Globus pallidus (tissue), 1 donor: ENCODE measurements at regions not wholly inside any gene's neighbourhood (a gene's known extent, or its start where the extent isn't known, plus 50 kb on each side); places are given as distances from the start of the nearest gene placed in this dataset.
"Not testable (repeated sequence)": the region's sequence is repeated elsewhere in the genome, so short reads cannot be mapped to it uniquely, and the experiment has no call there.

Experiments
- DNase-seq: peaks from one replicate; pipeline ENCODE4 v3.0.0-alpha.2; 2015; ENCODE audit warnings: low spot score

DNA sequence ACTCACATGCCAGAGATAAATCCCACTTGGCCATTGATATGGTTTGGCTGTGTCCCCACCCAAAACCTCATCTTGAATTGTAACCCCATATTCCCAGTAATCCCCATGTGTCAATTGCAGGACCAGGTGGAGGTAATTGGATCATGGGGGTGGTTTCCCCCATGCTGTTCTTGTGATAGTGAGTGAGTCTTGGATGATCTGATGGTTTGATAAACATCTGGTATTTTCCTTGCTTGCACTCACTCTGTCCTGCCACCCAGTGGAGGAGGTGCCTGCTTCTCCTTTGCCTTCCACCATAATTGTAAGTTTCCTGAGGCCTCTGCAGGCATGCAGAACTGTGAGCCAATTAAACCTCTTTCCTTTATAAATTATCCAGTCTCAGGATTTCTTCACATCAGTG is 50.4 kb upstream of the B3GAT2 start:
- not testable (repeated sequence) for DNase-seq

DNA sequence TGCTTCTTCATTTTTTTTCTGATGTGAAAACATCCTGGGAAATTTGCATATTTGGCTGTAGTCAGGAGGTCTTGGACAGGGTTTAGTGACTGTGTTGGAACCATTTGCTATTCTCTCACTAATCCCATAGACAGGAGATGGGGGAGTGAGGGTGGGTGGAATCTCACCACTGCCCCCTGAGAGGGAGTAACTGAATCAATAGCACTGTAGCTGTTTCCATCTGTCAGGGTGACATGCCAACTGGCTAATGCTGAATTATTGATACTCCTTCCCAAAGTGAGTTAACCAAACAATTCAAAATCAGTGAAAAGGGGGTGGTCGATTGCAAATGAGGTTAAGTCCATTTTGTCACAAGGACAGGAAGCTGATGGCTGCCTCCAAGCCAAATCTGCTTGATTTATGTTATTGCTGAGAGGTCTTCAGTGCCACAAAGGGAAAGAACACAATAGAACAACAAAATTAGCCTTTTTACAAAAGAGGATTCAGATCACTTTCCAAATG is 55.1 kb upstream of the B3GAT2 start:
- DNase-seq: no peak

DNA sequence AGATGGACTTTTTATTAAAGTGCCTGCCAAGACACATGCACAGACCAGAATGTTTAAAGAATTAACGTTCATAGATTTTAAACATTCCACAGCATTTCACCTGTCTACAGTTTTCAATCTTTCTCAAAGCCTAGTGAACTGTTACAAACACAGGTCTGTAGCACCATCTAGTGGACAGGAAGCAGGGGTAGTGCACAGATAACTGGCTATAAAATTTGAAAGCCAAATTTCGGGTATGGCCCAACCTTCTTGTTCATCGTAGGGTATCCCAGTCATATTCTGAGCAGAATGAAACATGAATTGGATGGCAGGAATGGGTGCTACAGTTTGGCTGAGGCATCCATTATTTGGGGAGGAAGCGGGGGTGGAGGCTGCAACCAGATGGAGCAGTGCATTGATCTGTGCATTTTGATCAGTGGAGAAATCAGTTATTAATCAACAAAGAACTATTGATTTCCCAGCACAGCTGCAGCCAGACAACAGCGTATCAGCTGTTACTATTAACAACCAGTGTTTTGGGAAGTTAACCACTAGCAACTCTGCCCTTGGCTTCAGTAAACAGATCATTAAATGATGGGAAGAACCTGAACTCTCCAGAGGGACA is 56.1 kb upstream of the B3GAT2 start:
- DNase-seq: peak; percentile 51

DNA sequence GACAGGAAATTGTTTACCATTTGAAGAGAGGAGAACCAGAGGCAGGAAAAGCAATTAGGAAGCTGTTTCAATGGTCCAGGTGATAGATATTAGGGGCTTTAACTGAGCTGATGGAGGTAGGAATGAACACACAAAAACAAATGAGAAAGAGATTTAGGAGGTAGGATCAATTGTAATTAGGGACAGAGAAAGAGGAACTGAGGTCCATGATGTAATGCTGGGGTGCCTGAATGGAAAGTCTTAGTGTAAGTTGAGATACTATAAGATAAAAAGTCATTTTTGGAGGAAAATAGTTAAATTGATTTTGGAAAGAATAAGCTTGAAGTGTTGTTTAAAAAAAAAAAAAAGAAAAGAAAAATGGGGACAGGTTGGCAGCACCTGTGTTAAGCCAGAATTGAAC is 58.5 kb upstream of the B3GAT2 start:
- DNase-seq: no peak

DNA sequence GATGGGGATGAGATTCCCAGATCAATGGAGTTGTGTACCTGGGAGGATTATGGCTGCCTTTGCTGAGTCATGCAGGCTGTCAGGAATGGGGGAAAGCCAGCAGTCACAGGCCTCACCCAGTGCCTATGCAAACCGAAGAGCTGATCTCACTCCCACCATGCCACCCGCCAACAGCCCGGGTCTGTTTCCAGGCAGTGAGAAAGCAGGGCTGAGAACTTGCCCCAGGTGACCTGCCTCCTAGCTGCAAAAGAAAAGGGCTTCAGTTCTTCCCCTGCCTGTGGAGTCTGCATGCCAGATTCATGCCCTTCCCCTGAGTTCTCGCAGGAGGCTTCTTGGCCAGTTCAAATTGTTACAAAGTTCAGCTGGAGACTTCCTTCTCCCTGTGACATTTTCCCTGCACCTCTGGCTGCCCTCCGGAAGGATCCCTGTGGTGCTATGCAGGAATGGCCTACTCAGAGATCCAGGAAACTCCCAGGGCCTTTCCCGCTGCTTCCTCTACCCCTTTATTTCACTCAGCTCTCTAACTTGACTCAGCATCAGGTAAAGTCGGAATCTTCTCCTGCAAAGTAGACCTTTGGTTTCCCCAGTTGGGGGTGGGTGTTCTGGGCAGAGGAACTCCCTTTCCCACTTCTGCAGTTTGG is 71.5 kb upstream of the B3GAT2 start:
- peak; percentile 71 for DNase-seq

DNA sequence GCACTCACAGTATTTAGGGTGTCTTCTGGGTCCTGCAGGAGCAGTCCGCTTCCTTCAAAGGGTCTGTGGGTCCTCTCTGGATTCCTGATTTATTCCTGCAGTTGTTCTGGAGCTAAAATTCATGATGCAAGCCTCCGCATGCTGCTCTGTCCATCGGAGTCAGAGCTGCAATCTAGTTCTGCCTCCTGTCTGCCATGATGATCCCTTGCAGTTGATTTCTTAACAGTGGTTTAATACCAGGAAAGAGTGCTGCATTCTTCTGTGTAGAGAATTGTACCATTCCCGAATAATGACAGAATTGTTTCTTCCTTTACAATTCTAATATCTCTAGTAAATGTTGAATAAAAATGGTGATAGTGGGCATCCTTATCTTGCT is 72.0 kb upstream of the B3GAT2 start:
- no peak for DNase-seq

DNA sequence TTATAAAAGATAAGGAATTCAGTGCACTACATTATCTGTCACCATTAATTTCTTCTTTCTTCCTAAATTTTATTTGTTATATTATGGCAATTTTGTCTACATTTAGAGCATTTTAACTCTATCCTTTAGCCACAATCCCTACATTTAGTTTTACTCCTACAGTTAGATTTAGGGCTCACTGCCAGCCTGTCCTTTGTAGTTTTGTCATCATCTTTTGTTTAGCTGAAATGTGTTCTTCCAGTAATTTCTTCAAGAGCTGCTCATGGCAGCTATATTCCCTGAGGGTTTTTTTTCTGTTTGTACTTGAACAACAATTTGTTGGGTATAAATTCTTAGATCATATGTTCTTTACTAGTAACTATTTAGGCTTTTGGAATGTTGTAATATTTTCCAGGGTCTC is 72.7 kb upstream of the B3GAT2 start:
- no peak for DNase-seq

DNA sequence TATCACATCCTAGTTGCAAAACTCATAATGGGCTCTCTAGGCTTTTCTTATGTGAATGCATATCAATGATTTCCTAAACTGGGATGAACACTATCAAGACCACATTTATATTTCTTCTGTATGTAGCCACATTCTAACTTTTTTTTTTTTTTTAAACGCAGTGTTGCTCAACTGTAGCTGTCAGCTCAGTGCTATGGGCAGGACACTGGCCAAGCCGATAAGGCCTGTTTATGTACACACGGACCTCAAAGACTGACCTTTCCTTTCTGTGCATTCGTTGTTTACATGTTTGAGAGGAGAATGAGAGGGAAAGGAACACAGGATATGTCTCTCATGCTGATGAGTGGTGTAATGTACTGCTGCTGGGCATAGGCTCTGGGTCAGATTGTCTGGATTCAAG is 75.1 kb upstream of the B3GAT2 start:
- DNase-seq: no peak

DNA sequence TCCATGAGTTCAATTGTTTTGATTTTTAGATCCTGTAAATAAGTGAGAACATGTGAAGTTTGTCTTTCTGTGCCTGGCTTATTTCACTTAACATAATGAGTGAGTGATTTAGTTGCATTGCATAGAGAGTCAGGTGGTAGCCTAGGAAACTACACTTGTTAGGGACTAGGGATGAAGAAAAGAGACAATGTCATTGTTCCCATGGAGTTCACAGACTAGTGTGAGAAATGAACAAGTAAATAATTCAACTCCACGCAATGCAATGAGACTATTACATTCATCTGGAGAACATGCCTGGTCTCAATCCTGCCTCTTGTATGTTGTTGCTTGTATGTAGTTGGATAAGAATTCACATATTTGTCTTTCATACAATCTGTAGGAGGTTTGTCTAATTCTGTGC is 76.3 kb upstream of the B3GAT2 start:
- no peak for DNase-seq

DNA sequence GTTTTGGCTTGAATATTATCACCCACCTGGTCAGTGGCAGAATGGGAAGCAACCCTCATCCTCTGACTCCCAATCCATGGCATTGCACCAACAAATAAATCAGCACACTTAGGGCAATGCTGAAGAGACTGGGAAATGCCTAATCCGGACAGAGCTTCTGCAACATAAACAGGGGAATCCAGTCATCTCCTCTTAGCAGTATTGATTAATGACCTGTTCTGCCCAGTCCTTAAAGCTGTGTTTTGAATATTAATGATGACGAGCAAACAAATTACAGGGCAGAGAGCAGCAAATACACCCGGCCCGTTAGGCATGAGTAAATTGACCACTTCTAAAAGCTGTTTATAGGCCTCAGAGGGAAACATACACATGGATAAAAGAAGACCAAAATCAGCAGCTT is 77.0 kb upstream of the B3GAT2 start:
- DNase-seq: no peak

DNA sequence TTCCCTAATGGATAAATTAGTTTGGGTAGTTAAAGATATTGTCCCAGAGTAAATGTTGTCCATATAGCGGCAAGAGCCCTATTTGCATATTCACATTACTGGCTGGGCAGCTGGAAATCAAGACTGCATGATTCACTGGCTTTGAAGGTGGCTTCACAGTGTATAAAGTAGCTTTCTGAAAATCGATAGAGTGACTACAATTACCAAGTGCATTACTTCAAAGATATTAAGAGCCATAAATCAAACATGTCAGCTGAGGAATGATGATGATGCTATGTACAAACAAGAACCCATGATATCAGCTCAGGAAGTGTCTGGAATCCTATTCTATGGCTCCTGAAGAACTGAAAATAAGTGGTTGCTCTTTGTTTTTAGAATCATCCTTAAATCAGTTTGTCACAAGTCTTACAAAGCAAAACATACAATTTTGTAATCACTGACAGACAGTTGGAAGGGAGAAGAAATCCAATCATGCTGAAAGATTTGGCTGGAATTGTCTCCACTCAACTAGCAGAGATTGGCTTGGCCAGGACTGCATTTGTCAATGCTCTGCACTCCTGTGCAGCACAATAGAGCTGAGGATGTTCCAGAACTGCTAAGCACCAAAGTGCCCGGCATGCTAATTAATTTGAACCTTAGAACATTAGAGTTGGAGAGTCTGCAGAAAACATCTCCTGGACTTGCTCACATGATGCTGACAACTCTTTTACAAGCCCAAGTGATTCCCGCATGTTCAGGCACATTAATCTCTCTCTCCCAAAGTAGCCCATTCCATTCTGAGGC is 77.9 kb upstream of the B3GAT2 start:
- no peak for DNase-seq

DNA sequence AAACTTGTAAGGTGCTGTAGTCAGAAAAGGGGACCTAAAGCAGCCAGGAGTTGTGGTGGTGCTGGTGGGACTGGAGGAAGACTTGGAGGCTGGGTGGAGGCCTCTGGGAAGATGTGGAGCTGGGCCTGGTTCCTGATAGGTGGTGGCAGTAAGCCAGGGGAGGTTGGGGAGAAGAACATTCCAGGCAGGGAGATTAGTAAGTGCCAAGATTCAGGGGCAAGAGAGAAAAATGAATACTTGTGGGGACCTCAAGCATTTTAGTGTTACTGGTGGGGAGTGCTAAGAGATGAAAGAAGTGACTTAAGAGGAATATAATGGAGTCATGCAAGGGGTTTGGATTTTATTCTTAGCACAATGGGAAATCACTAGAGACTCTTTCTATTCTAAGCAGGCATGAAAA is 79.0 kb upstream of the B3GAT2 start:
- no peak for DNase-seq

DNA sequence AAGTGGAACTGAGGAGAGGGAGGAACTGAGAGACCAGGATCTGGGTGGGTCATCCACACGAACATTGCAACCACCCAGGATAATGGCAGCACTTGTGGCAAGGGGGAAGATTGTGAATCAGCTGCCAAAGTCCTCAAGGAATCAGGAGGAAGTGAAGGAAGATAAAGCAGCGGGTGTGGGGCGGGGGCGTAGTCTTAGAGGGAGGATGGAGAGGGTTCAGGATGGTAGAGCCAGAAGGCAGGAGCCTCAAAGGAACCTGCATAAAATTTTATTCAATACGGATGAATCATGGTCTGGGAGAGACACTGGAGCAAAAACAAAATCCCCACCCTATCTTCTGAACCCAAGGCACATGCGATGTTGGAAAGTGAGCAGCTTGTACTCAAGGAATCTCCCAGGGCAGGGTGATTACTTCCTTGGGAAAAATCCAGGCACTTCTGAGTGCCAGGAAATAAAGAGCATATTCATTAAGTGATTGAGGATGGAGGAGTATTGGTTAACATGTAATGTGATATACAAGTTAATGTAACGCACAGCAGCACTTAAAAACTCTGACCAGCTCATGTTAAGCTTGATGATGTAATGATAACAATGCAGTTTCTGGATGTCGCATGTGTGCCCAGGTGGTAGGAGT is 82.0 kb upstream of the B3GAT2 start:
- no peak for DNase-seq

DNA sequence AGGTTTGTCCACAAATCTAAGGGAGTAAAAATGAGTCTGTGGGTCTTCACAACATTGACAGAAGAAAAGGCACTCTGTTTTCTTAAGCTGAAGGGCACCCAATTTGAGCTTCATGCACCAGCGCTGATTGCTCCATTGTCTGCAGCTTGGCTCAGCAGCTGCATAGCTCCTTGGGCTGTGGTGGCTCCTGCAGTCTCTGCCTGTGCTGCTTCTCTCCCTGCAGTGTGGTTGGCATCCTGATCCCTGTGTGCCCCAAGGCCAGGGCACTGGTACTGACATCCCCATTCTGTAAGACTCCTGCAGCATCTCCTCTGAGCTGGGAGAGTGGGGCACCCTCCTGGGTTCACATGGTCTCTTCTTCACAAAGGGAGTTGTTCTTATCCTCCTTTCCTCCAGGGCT is 83.2 kb upstream of the B3GAT2 start:
- no peak for DNase-seq

DNA sequence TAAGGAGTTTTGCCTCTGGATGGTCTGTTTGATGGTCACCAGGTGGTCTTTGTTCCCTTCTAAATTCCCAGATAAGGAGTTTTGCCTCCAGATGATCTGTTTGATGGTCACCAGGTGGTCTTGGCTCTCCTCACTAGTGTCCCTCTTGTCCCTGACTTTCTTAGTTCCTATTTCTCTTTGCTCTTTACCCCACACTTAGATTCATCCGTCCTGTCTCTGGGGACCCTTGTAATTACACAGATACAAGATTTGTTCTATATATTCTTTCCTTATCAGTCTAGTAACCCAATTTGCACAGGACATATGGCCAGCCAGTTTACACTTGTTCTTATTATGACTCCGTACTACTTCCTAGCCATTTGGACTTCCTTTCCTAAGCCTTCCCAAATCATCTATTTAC is 84.0 kb upstream of the B3GAT2 start:
- DNase-seq: no peak

DNA sequence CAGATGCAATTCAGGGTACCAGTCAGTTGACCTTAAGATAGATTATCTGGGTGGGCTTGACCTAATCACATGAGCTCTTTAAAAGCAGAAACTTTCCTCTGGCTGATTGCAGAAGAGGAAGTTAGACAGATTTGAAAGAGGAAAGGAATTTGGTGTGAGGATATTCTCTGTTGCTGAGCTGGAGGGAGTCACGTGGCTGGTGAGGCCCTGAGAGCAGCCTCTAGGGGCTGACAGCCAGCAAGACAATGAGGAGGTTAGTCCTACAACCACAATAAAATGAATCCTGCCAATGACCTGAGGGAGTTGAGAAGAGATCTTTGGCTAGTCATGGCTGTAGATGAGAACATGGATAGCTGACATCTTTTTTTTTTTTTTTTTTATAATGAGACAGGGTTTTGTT is 87.0 kb upstream of the B3GAT2 start:
- DNase-seq: no peak

DNA sequence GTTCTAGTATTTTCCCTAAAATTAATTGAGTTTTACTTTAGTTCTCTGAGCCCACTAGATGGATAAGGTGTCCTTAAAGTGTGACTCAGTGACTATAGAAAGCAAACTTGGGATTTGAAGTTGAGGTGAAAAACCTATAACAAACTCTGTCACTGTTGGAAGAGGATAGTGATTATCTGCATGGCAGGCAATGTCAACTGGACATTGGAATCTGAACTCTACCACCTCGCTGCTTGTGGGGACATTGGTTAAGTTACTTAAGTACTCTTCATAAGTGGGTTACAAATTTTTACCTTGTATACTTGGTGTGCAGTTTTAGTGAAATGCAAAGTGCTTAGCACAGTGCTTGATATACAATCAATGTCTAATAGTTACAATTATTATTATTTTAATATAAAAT is 87.9 kb upstream of the B3GAT2 start:
- DNase-seq: no peak

DNA sequence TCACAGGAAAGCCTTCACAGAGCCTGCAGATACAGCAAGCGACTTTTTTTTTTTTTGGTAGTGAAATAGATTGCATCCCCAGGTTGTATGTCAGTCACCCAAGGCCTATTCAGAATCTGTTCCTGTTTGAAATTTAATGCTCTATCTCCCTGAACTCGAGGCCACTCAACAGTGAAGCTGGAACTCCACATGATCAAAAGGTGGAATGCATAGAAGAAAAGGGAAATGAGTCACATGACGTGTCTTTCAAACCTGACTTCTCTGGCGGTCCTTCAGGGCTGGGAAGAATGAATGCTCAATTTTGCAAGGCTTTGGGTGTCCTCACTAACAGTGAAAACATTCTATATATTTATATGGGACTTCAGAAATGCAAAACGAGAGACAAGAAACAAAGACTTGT is 88.4 kb upstream of the B3GAT2 start:
- no peak for DNase-seq

DNA sequence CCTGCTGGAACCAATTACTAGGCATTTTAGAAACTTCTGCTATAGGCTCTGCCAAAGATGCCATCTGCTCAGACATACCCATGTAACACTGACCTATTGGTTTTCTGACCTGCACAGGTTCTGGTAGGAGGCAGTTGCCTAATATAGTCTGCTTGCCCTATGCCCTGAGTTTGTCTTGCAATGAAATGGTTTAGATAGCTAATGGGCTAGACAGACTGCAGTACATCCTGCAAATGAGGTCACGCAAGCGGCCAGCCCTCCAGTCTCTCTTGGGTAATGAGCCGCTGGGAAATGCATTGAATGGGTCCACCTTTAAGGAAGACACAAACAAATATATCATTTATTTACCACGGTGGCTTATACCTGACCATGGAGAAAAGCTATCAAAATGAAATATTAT is 90.6 kb upstream of the B3GAT2 start:
- DNase-seq: no peak

DNA sequence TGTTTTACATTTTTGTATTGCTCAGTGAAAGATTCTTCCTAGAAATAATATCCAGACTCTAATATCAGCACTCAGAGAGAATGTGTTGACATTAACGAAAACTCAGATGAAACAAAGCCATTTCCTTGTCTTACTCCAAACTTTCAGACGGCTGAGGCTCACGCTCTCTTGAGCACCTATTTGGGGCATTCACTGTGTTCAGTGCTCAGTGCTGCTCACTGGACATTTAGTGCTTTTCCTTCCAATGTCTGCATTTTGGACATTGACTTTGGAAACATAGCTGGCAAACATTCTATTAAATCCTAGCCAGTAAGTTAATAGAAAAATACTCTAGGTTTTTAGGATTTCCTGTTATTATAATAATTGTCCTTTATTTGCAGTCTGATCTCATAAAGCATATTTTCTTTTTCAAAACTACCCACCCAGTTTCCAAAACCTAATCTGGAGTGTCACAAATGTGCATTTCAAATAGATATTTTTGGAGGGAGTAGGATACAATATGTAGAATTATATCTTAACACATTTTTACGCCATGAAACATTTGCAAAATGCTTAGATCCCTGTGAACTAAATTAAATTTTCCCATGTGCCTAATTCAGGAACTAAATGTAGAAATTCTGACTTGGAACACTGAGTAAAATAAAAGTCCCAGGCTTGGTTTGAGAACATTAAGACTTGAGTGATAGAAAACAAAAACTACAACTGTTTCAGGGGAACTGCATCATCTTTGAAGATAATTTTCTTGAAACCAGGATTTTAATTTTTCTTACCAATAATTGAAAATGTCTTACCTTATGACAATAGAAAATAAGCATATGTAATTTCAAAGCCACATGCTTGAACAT is 91.7 kb upstream of the B3GAT2 start:
- no peak for DNase-seq

DNA sequence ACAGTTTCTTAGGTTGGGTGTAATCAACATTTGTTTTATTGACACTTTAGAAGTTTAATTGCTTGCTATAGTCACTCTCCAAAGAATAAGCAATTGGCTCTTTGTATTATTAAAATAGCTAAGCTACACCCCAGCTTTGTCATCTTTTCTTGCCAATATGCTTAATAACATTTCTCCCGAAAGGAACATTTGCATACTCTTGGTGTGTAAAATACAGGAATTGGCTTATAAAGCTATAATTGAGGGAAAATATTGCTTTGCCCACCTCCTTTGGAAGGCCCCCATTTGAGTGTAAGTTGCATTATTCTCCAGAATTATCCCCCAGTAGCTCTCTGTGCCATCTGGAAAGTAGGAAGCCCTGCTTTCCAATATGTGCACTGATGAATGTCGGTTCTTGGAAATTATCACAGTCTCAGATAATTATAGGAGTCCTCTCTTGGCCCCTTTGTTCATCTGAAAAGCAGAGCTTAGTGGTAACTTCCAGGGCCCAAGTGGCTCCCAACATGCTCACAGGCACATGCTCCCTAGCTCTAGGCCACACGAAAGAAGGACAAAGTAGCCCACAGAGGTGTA is 92.4 kb upstream of the B3GAT2 start:
- no peak for DNase-seq

DNA sequence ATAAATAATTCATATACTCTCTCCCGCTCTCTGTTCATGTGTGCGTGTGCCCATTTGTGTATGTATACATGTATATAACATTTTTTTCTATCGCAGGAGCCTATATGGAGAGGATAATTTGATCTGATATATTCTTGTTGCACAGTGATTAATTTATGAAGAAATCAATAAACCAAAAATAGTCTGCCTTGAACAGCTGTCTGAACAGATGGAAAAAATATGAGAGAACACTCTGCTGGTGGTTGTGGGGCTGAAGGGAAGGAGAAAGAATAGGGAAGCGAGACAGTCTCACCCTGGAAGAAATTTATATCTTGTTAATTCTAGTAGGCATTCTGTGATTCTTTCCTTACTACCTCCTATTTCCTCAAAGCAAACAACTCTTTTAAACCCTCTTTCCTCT is 96.6 kb upstream of the B3GAT2 start:
- DNase-seq: no peak
